GM19238 (cell line): ENCODE measurements at regions not wholly inside any gene's neighbourhood (a gene's known extent, or its start where the extent isn't known, plus 50 kb on each side); places are given as distances from the start of the nearest gene placed in this dataset.

Source experiments
- DNase-seq: peaks from one replicate; pipeline ENCODE4 v3.0.0; 2011; ENCODE audit warnings: low spot score; ENCODE audit not compliant: insufficient read length

- DNase-seq = no peak
Observed at GRCh38 chr18:56136105-56136504, 502.3 kb downstream of the TXNL1 start.

GRCh38 chr18:56130481-56130880 lies 507.9 kb downstream of the TXNL1 start:
- no peak for DNase-seq

GRCh38 chr18:56128153-56128791 lies 510.1 kb downstream of the TXNL1 start:
- no peak for DNase-seq

GRCh38 chr18:56127322-56128099 lies 510.9 kb downstream of the TXNL1 start:
- no peak for DNase-seq

GRCh38 chr18:56124186-56124585 lies 514.2 kb downstream of the TXNL1 start:
- DNase-seq = no peak

- DNase-seq = no peak
Observed at GRCh38 chr18:56121669-56122068, 516.7 kb downstream of the TXNL1 start.

GRCh38 chr18:56120782-56121181 lies 517.6 kb downstream of the TXNL1 start:
- no peak for DNase-seq

- DNase-seq = no peak
Observed at GRCh38 chr18:56119681-56120080, 518.7 kb downstream of the TXNL1 start.

- no peak for DNase-seq
Observed at GRCh38 chr18:56118422-56118821, 520.0 kb downstream of the TXNL1 start.

GRCh38 chr18:56115071-56116015 lies 523.0 kb downstream of the TXNL1 start:
- DNase-seq = no peak

- no peak for DNase-seq
Observed at GRCh38 chr18:56112984-56113383, 525.0 kb upstream of the TCF4 start.

- DNase-seq = peak; percentile 4
Observed at GRCh38 chr18:56112013-56112749, 524.2 kb upstream of the TCF4 start.

GRCh38 chr18:56109757-56110156 lies 521.8 kb upstream of the TCF4 start:
- DNase-seq = no peak

GRCh38 chr18:56108478-56109367 lies 520.7 kb upstream of the TCF4 start:
- no peak for DNase-seq

GRCh38 chr18:56107821-56108477 lies 520.0 kb upstream of the TCF4 start:
- no peak for DNase-seq

- no peak for DNase-seq
Observed at GRCh38 chr18:56100090-56100722, 512.2 kb upstream of the TCF4 start.

- no peak for DNase-seq
Observed at GRCh38 chr18:56097621-56098020, 509.6 kb upstream of the TCF4 start.

GRCh38 chr18:56096861-56097260 lies 508.9 kb upstream of the TCF4 start:
- no peak for DNase-seq

- no peak for DNase-seq
Observed at GRCh38 chr18:56089612-56090258, 501.7 kb upstream of the TCF4 start.
